SK-N-MC (cell line): ENCODE measurements at regions not wholly inside any gene's neighbourhood (a gene's known extent, or its start where the extent isn't known, plus 50 kb on each side); places are given as distances from the start of the nearest gene placed in this dataset.

Experiments used
- EZH2 ChIP-seq: fragments of 200-600 bp; sonication (generic); IDR thresholded peaks from one replicate; pipeline ENCODE4 v1.6.1; 2017; ENCODE audit warnings: antibody characterized with exemption
- FOXP2 ChIP-seq: optimal IDR thresholded peaks from 2 replicates; pipeline ENCODE3; 2011; ENCODE audit warnings: mild to moderate bottlenecking, moderate library complexity; ENCODE audit not compliant: insufficient read depth; ENCODE audit errors: extremely low read length, control extremely low read depth

DNA sequence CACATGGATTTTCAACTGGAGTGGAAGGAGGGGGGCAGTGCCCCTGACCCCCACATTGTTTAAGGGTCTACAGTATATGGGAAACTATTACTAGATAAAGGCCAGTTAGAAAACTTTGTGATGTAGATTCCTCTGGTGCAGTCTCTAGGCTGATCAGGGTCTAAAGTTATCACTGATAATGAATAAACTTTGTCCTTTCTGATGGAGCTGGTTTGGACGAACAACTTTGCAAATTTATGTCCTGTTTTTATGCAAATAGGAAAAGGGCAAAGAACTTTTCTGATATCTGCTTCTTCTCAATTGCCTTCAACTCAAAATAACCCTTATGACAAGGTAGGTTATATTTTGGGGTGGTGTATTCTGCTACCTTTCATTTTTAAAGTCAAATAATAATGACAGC lies 829.2 kb upstream of the ACVR2A start:
- no peak for TF ChIP-seq FOXP2
- no peak for TF ChIP-seq EZH2
